LoVo (cell line): ENCODE measurements at regions not wholly inside any gene's neighbourhood (a gene's known extent, or its start where the extent isn't known, plus 50 kb on each side); places are given as distances from the start of the nearest gene placed in this dataset.
"Not testable (repeated sequence)": the region's sequence is repeated elsewhere in the genome, so short reads cannot be mapped to it uniquely, and the experiment has no call there.

Source experiments
- DNase-seq: peaks from one replicate; pipeline ENCODE4 v3.0.0-alpha.2; 2016; ENCODE audit warnings: low spot score

GRCh38 chr2:36058076-36058475, 297.5 kb upstream of the CRIM1 start:
- DNase-seq: no peak

GRCh38 chr2:36052819-36053218, 302.8 kb upstream of the CRIM1 start:
- DNase-seq: no peak

DNA sequence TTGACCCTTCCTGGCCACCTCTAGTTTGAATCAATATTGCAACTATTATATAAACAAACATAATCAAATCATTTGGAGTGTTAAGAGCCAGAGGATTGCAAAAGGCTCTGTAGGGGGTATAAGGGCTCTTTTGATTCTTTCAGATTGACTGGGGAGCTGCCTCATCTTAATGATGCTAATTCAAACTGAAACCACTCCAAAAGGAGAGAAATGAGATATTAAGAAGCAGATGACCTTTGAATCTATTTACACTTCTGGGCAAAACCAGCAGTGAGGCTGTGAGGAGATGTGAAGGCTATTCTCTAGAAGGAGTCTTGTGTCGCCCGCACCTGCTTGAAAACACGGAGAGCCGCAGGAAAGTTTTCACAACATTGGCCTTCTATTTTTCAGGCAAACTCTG, 311.2 kb upstream of the CRIM1 start:
- no peak for DNase-seq

DNA sequence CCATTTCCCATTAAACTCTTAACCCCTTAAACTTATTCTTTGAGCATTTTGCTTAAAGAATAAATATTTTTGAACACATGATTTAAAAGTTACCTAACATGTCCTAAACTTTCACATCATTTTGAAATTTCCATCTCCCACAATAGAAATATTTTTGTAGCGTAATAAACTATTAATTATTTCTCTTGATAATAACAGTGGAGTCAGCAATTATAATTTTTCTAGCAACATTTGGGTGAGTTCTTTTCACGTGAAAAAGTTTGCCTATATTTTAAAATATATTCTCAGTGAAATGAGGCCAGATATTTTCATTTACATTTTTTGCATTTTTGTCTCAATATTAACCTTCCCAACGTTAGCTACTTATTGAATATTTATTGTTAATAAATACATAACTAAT, 320.4 kb upstream of the CRIM1 start:
- no peak for DNase-seq

GRCh38 chr2:36032046-36032445, 323.5 kb upstream of the CRIM1 start:
- DNase-seq: no peak

- DNase-seq: no peak
Measured at GRCh38 chr2:36031471-36031870, 324.1 kb upstream of the CRIM1 start.

DNA sequence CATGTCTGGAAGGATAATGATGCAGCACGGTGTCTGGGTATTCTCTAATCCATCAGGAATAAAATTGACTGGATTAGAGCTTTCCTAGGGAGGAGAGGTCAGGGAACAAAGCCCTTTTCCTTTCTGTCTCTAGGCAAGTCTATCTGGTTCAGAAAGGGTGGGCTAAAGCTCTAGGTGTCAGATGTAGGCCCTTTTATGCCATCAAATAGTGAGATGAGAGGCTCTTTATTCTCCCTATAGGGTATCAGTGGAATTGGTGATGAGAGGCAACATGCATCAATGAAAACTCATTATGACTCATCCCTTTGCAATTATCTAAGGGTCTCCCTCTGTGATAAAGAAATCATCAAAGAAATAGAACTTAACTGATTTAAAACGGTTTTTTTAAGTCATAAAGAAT, 328.0 kb upstream of the CRIM1 start:
- DNase-seq: no peak

DNA sequence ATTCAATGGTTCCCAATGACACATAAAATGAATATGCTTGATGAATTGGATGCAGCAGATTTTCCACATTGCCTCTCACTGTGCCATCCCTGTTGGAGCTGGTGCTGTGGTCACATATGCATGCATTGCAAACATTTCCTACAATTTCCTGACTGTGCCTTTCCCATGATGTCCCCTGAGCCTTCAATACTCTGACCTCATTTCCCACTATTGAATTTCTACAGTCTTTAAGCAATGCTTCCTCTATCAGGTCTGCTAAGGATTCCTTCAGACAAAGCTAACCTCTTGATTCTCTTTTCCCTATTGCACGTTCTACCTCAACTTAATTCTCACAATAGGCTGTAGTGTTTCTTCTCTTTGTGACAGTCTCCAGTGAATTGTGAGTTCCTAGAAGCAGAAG, 342.5 kb upstream of the CRIM1 start:
- no peak for DNase-seq

- no peak for DNase-seq
Measured at GRCh38 chr2:36006444-36006843, 349.1 kb upstream of the CRIM1 start.

GRCh38 chr2:36002941-36003340, 352.6 kb upstream of the CRIM1 start:
- no peak for DNase-seq

GRCh38 chr2:35997488-35997887, 358.1 kb upstream of the CRIM1 start:
- no peak for DNase-seq

GRCh38 chr2:35989503-35989902, 366.1 kb upstream of the CRIM1 start:
- no peak for DNase-seq

- DNase-seq: no peak
Measured at GRCh38 chr2:35989040-35989439, 366.5 kb upstream of the CRIM1 start.

GRCh38 chr2:35986871-35987270, 368.7 kb upstream of the CRIM1 start:
- no peak for DNase-seq

- no peak for DNase-seq
Measured at GRCh38 chr2:35978218-35978617, 377.4 kb upstream of the CRIM1 start.

- DNase-seq: no peak
Measured at GRCh38 chr2:35976611-35977010, 379.0 kb upstream of the CRIM1 start.

- peak; percentile 8 for DNase-seq
Measured at GRCh38 chr2:35973737-35974132, 381.8 kb upstream of the CRIM1 start.

DNA sequence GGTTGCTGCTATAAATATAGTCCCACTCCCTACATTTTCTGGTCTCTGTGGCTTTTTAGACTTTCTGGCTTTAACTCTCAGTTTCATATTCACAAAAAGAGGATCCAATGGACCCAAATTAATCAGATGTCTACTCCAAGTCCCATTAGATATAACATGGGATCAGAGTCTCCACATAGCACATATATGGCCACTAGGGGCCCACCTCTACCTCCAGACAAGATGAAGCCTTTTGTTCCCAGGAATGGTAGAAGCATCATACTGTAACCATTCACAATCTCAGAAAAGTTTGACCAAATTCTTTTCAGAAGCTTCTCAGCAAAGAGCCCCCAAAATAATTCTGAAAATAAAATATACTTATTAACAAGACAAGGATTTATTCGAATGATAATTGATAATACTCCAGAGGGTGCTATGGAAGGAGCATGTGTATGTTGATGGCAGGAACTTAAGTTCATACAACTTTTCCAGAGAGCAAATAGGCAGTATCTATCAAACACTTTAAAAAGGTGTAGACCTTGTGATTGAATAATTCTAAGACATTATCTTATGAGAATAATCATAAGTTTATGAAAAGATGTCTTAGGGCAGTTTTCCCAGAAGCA, 382.3 kb upstream of the CRIM1 start:
- DNase-seq: peak; percentile 7

DNA sequence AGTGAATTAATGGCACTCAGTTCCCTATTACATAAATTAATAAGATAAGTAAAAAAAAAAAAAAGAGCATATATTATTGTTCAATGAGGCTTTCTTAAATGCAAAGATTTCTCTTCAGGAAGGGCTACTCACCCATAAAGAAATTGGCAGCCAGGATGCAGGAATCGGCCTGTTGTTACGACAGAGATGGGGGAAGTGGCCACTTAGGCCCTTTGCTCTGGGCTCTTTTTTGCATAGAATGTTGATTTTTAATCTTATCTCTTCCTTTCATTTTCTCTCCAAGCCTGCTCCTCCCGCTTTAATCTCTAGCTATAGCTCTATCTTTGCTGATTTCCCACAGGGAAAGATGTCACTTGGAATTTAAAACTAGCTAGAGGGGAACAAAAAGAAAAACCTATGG, 391.8 kb upstream of the CRIM1 start:
- no peak for DNase-seq

GRCh38 chr2:35963357-35963756, 392.2 kb upstream of the CRIM1 start:
- no peak for DNase-seq

DNA sequence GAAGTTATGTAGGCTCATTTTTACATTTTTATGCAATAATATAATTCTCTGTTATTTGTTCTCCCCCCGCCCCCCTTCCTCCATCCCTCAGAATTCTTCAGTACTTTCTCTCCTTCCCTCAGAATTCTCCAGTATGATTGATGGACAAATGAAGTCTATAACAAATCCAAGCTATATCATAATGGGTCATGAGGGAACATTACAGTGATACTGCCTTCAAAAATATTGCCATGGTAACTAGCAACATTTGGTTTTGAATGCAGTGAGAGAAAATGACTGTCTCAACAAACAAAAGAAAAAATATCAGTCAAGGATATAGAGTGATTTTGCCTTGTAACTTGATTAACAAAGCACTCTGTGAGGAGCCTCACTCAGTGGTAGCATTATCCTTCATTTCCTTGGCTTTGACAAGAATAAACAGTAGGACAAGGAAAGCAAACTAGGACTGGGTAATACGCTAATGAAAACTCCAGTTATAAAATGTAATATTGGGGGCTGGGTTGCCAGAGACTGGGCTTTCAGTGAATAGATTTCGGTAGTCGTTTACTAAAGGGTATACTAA, 392.9 kb upstream of the CRIM1 start:
- no peak for DNase-seq

DNA sequence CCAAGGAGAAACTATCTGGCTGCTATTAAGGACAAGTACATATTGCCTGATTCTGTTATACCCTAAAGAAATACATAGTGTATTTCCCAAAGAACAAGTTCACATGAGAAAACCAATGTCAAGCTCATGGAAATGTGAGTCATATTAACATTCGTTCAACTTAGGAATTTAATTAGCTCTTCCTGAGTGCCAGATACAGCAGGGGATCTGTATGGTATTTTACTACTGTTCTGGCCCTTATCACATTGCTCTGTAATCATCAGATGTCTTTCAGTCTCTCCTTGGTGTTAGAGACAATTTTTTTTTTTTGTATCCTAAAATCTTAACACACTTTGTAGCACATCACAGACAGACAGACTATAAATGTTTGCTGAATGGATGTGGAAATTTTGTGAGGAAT, 395.0 kb upstream of the CRIM1 start:
- DNase-seq: no peak

DNA sequence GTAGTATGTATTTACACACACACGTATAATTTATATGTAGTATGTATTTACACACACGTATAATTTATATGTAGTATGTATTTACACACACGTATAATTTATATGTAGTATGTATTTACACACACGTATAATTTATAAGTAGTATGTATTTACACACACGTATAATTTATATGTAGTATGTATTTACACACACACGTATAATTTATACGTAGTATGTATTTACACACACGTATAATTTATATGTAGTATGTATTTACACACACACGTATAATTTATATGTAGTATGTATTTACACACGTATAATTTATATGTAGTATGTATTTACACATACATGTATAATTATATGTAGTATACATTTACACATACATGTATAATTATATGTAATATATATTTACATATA, 398.5 kb upstream of the CRIM1 start:
- not testable (repeated sequence) for DNase-seq

GRCh38 chr2:35946478-35946877, 409.1 kb upstream of the CRIM1 start:
- no peak for DNase-seq

DNA sequence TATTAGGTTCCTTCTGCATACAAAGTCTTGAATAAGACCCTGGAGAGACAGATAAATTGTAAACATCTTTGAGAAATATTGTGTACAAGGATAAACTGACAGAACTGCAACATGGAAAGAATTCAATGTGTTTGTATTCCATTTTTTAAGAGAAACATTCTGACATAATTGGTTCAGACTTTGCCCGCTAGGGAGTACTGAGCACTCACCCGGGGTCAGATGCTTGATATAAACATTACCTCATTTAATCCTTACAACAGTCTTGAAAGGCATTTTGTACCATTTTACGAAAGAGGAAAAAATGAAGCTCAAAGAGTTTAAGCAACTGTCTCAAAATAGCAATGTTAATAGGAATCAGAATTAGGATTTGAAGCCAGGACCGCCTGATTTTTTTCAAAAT, 416.7 kb upstream of the CRIM1 start:
- DNase-seq: no peak
